ENCODE measurements at regions not wholly inside any gene's neighbourhood (a gene's known extent, or its start where the extent isn't known, plus 50 kb on each side); places are given as distances from the start of the nearest gene placed in this dataset.

- H3K36me3 Mint-ChIP-seq, result no peaks in the 10 kb centered on the region
- no peaks in the 10 kb centered on the region for H3K9me3 Mint-ChIP-seq
- no peaks in the 10 kb centered on the region for H3K4me1 Mint-ChIP-seq
- no peak overlapping the region for H3K27ac Mint-ChIP-seq
- DNase-seq, result no peak
- H3K36me3 ChIP-seq (ENCODE audit: insufficient read depth, low read length), result no peaks in the 10 kb centered on the region
- no peaks in the 10 kb centered on the region for H3K4me1 ChIP-seq (ENCODE audit: insufficient read depth, low read length)
- no peaks in the 10 kb centered on the region for H3K9me3 ChIP-seq (ENCODE audit: low read length)
- no peak overlapping the region for H3K4me3 Mint-ChIP-seq
- no peaks in the 10 kb centered on the region for H3K27me3 Mint-ChIP-seq
- no peak overlapping the region for H3K4me3 ChIP-seq (ENCODE audit: low read length)
- CTCF ChIA-PET, result no interaction called here
- no peak overlapping the region for H3K27ac ChIP-seq (ENCODE audit: low read depth, low read length)
- no peaks in the 10 kb centered on the region for H3K27me3 ChIP-seq (ENCODE audit: insufficient read depth, low read length, poor library complexity, severe bottlenecking)
- POLR2A ChIA-PET, result no interaction called here
Measured at GRCh38 chr2:226063704-226064440, 664.4 kb downstream of the NYAP2 start.

GRCh38 chr2:226059961-226060627, 660.6 kb downstream of the NYAP2 start:
- POLR2A ChIA-PET, result no interaction called here
- Histone ChIP-seq H3K36me3 (ENCODE audit: insufficient read depth, low read length) (no peaks in the 10 kb centered on the region), H3K9me3 (ENCODE audit: low read length) (no peaks in the 10 kb centered on the region), H3K4me3 (ENCODE audit: low read length) (no peak overlapping the region), H3K4me1 (ENCODE audit: insufficient read depth, low read length) (no peaks in the 10 kb centered on the region), H3K27me3 (ENCODE audit: insufficient read depth, low read length, poor library complexity, severe bottlenecking) (no peaks in the 10 kb centered on the region), H3K27ac (ENCODE audit: low read depth, low read length) (no peak overlapping the region)
- Mint-ChIP-seq H3K4me1 (no peaks in the 10 kb centered on the region), H3K36me3 (no peaks in the 10 kb centered on the region), H3K9me3 (no peaks in the 10 kb centered on the region), H3K4me3 (no peak overlapping the region), H3K27ac (no peak overlapping the region), H3K27me3 (no peaks in the 10 kb centered on the region)
- CTCF ChIA-PET, result no interaction called here
- DNase-seq, result no peak

- H3K36me3 Mint-ChIP-seq, result no peaks in the 10 kb centered on the region
- Histone ChIP-seq H3K36me3 (ENCODE audit: insufficient read depth, low read length) (no peaks in the 10 kb centered on the region), H3K27me3 (ENCODE audit: insufficient read depth, low read length, poor library complexity, severe bottlenecking) (no peaks in the 10 kb centered on the region), H3K9me3 (ENCODE audit: low read length) (no peaks in the 10 kb centered on the region), H3K4me3 (ENCODE audit: low read length) (no peak overlapping the region), H3K4me1 (ENCODE audit: insufficient read depth, low read length) (no peaks in the 10 kb centered on the region), H3K27ac (ENCODE audit: low read depth, low read length) (no peak overlapping the region)
- no peak overlapping the region for H3K27ac Mint-ChIP-seq
- no peaks in the 10 kb centered on the region for H3K27me3 Mint-ChIP-seq
- H3K9me3 Mint-ChIP-seq, result no peaks in the 10 kb centered on the region
- CTCF ChIA-PET, result no interaction called here
- no peak overlapping the region for H3K4me3 Mint-ChIP-seq
- DNase-seq, result no peak
- H3K4me1 Mint-ChIP-seq, result no peaks in the 10 kb centered on the region
- POLR2A ChIA-PET, result no interaction called here
Measured at GRCh38 chr2:226057914-226058313, 658.4 kb downstream of the NYAP2 start.

- H3K4me1 Mint-ChIP-seq, result no peaks in the 10 kb centered on the region
- no peak overlapping the region for H3K27ac Mint-ChIP-seq
- H3K9me3 Mint-ChIP-seq, result no peaks in the 10 kb centered on the region
- no peak overlapping the region for H3K4me3 Mint-ChIP-seq
- no peaks in the 10 kb centered on the region for H3K27me3 ChIP-seq (ENCODE audit: insufficient read depth, low read length, poor library complexity, severe bottlenecking)
- no peaks in the 10 kb centered on the region for H3K9me3 ChIP-seq (ENCODE audit: low read length)
- no peak for DNase-seq
- no peaks in the 10 kb centered on the region for H3K36me3 ChIP-seq (ENCODE audit: insufficient read depth, low read length)
- POLR2A ChIA-PET, result no interaction called here
- no peaks in the 10 kb centered on the region for H3K4me1 ChIP-seq (ENCODE audit: insufficient read depth, low read length)
- no peaks in the 10 kb centered on the region for H3K27me3 Mint-ChIP-seq
- no peak overlapping the region for H3K4me3 ChIP-seq (ENCODE audit: low read length)
- CTCF ChIA-PET, result no interaction called here
- H3K36me3 Mint-ChIP-seq, result no peaks in the 10 kb centered on the region
- no peak overlapping the region for H3K27ac ChIP-seq (ENCODE audit: low read depth, low read length)
Measured at GRCh38 chr2:226057365-226057764, 657.9 kb downstream of the NYAP2 start.

- POLR2A ChIA-PET, result no interaction called here
- CTCF ChIA-PET, result no interaction called here
Measured at GRCh38 chr2:226052772-226053416, 653.4 kb downstream of the NYAP2 start.

GRCh38 chr2:226050822-226051221, 651.3 kb downstream of the NYAP2 start:
- no peak overlapping the region for H3K4me3 ChIP-seq (ENCODE audit: low read length)
- DNase-seq, result no peak
- no peaks in the 10 kb centered on the region for H3K9me3 ChIP-seq (ENCODE audit: low read length)
- Mint-ChIP-seq H3K27me3 (peaks cover 0 to 1% of the 10 kb centered on the region in 2 donors), H3K9me3 (no peaks in the 10 kb centered on the region), H3K36me3 (no peaks in the 10 kb centered on the region), H3K4me3 (no peak overlapping the region), H3K4me1 (no peaks in the 10 kb centered on the region), H3K27ac (no peak overlapping the region)
- POLR2A ChIA-PET, result no interaction called here
- H3K36me3 ChIP-seq (ENCODE audit: insufficient read depth, low read length), result no peaks in the 10 kb centered on the region
- no peaks in the 10 kb centered on the region for H3K27me3 ChIP-seq (ENCODE audit: insufficient read depth, low read length, poor library complexity, severe bottlenecking)
- H3K27ac ChIP-seq (ENCODE audit: low read depth, low read length), result no peak overlapping the region
- H3K4me1 ChIP-seq (ENCODE audit: insufficient read depth, low read length), result no peaks in the 10 kb centered on the region
- CTCF ChIA-PET, result no interaction called here

More at GRCh38 chr2:226052772-226053416, 653.4 kb downstream of the NYAP2 start:
- DNase-seq, result no peak
- Histone ChIP-seq H3K27ac (ENCODE audit: low read depth, low read length) (no peak overlapping the region), H3K9me3 (ENCODE audit: low read length) (no peaks in the 10 kb centered on the region), H3K4me3 (ENCODE audit: low read length) (no peak overlapping the region), H3K27me3 (ENCODE audit: insufficient read depth, low read length, poor library complexity, severe bottlenecking) (no peaks in the 10 kb centered on the region), H3K36me3 (ENCODE audit: insufficient read depth, low read length) (no peaks in the 10 kb centered on the region), H3K4me1 (ENCODE audit: insufficient read depth, low read length) (no peaks in the 10 kb centered on the region)
- Mint-ChIP-seq H3K36me3 (no peaks in the 10 kb centered on the region), H3K4me1 (no peaks in the 10 kb centered on the region), H3K4me3 (no peak overlapping the region), H3K27ac (no peak overlapping the region), H3K27me3 (no peaks in the 10 kb centered on the region), H3K9me3 (no peaks in the 10 kb centered on the region)

GRCh38 chr2:226048611-226049010, 649.1 kb downstream of the NYAP2 start:
- Mint-ChIP-seq H3K36me3 (no peaks in the 10 kb centered on the region), H3K27ac (no peak overlapping the region), H3K27me3 (peaks cover 1 to 6% of the 10 kb centered on the region in 2 donors), H3K4me1 (no peaks in the 10 kb centered on the region), H3K4me3 (no peak overlapping the region), H3K9me3 (no peaks in the 10 kb centered on the region)
- H3K4me1 ChIP-seq (ENCODE audit: insufficient read depth, low read length), result no peaks in the 10 kb centered on the region
- H3K27me3 ChIP-seq (ENCODE audit: insufficient read depth, low read length, poor library complexity, severe bottlenecking), result no peaks in the 10 kb centered on the region
- POLR2A ChIA-PET, result no interaction called here
- H3K4me3 ChIP-seq (ENCODE audit: low read length), result no peak overlapping the region
- CTCF ChIA-PET, result no interaction called here
- no peak for DNase-seq
- H3K27ac ChIP-seq (ENCODE audit: low read depth, low read length), result no peak overlapping the region
- H3K9me3 ChIP-seq (ENCODE audit: low read length), result no peaks in the 10 kb centered on the region
- H3K36me3 ChIP-seq (ENCODE audit: insufficient read depth, low read length), result no peaks in the 10 kb centered on the region

- Mint-ChIP-seq H3K36me3 (no peaks in the 10 kb centered on the region), H3K4me3 (no peak overlapping the region), H3K9me3 (no peaks in the 10 kb centered on the region), H3K27ac (no peak overlapping the region), H3K4me1 (no peaks in the 10 kb centered on the region), H3K27me3 (peaks cover 1 to 10% of the 10 kb centered on the region in 2 donors)
- Histone ChIP-seq H3K36me3 (ENCODE audit: insufficient read depth, low read length) (no peaks in the 10 kb centered on the region), H3K4me3 (ENCODE audit: low read length) (no peak overlapping the region), H3K27me3 (ENCODE audit: insufficient read depth, low read length, poor library complexity, severe bottlenecking) (no peaks in the 10 kb centered on the region), H3K4me1 (ENCODE audit: insufficient read depth, low read length) (no peaks in the 10 kb centered on the region), H3K9me3 (ENCODE audit: low read length) (no peaks in the 10 kb centered on the region), H3K27ac (ENCODE audit: low read depth, low read length) (no peak overlapping the region)
- CTCF ChIA-PET, result interaction anchor here (1.1 kb wide), 1 partner anchor 9 kb away, joined by 3 read pairs; no protein-coding TSS in a partner anchor
- POLR2A ChIA-PET, result no interaction called here
- DNase-seq, result no peak
Measured at GRCh38 chr2:226045080-226045479, 645.6 kb downstream of the NYAP2 start.

Measured in CD8-positive, alpha-beta memory T cell (primary cell).